MM.1S (cell line): ENCODE measurements at regions not wholly inside any gene's neighbourhood (a gene's known extent, or its start where the extent isn't known, plus 50 kb on each side); places are given as distances from the start of the nearest gene placed in this dataset.

Source experiments
- DNase-seq: peaks from one replicate; pipeline ENCODE4 v3.0.0-alpha.2; 2015
- H2AFZ ChIP-seq: fragments of 300-600 bp; sonication (generic); 2 replicates; pipeline ENCODE4 v1.6.0; 2016; ENCODE audit warnings: antibody characterized with exemption, low read length
- H3F3A ChIP-seq: fragments of 300-600 bp; sonication (generic); 2 replicates; pipeline ENCODE4 v1.6.1; 2016; ENCODE audit warnings: mild to moderate bottlenecking, antibody characterized with exemption, low read length, moderate library complexity, mixed read lengths; ENCODE audit not compliant: insufficient read depth
- H3K27ac ChIP-seq: fragments of 300-600 bp; sonication (generic); 2 replicates; pipeline ENCODE4 v1.5.1; 2016; ENCODE audit warnings: mild to moderate bottlenecking, low read length
- H3K27me3 ChIP-seq: fragments of 300-600 bp; sonication (generic); replicated peaks from 2 replicates; pipeline ENCODE4 v1.6.0; 2016; ENCODE audit warnings: low read length; ENCODE audit not compliant: insufficient read depth
- H3K36me3 ChIP-seq: fragments of 300-600 bp; sonication (generic); replicated peaks from 2 replicates; pipeline ENCODE4 v1.6.1; 2016; ENCODE audit warnings: mild to moderate bottlenecking, low read length, mixed read lengths; ENCODE audit not compliant: insufficient read depth
- H3K4me1 ChIP-seq: fragments of 300-600 bp; sonication (generic); 2 replicates; pipeline ENCODE4 v1.6.1; 2016; ENCODE audit warnings: low read length, mixed read lengths
- H3K4me2 ChIP-seq: fragments of 300-600 bp; sonication (generic); 2 replicates; pipeline ENCODE4 v1.6.0; 2016; ENCODE audit warnings: low read depth, low read length
- H3K4me3 ChIP-seq: fragments of 300-600 bp; sonication (generic); 2 replicates; pipeline ENCODE4 v1.5.1; 2016; ENCODE audit warnings: low read length, mixed read lengths
- H3K79me2 ChIP-seq: fragments of 300-600 bp; sonication (generic); 2 replicates; pipeline ENCODE4 v1.6.1; 2016; ENCODE audit warnings: mixed run types, low read length, mixed read lengths
- H3K9ac ChIP-seq: fragments of 300-600 bp; sonication (generic); 2 replicates; pipeline ENCODE4 v1.6.1; 2016; ENCODE audit warnings: low read length, mixed read lengths
- H3K9me2 ChIP-seq: fragments of 300-600 bp; sonication (generic); replicated peaks from 2 replicates; pipeline ENCODE4 v1.6.1; 2016; ENCODE audit warnings: mild to moderate bottlenecking, low read length, mixed read lengths; ENCODE audit not compliant: insufficient read depth
- H3K9me3 ChIP-seq: fragments of 300-600 bp; sonication (generic); replicated peaks from 2 replicates; pipeline ENCODE4 v1.6.1; 2016; ENCODE audit warnings: mild to moderate bottlenecking, low read length, mixed read lengths; ENCODE audit not compliant: insufficient read depth
- H4K20me1 ChIP-seq: fragments of 300-600 bp; sonication (generic); 2 replicates; pipeline ENCODE4 v1.6.1; 2016; ENCODE audit warnings: mild to moderate bottlenecking, low read length, moderate library complexity, mixed read lengths; ENCODE audit not compliant: insufficient read depth
- CTCF ChIP-seq: fragments of 300-600 bp; sonication (generic); IDR thresholded peaks from 2 replicates; pipeline ENCODE4 v1.5.1; 2016; ENCODE audit warnings: antibody characterized with exemption, low read length, mixed read lengths
- EZH2 ChIP-seq: fragments of 300-600 bp; sonication (generic); optimal IDR thresholded peaks from 2 replicates; pipeline ENCODE3; 2017; ENCODE audit warnings: low read depth, mild to moderate bottlenecking, antibody characterized with exemption, low read length, mixed read lengths
- EZH2phosphoT487 ChIP-seq: fragments of 300-600 bp; sonication (generic); IDR thresholded peaks from 2 replicates; pipeline ENCODE4 v1.6.1; 2018; ENCODE audit warnings: antibody characterized with exemption, low read length

GRCh38 chrX:138872537-138872936 lies 161.0 kb upstream of the FGF13 start:
- H3K9me2 ChIP-seq = no peaks in the 10 kb centered on the region
- no peaks in the 10 kb centered on the region for H4K20me1 ChIP-seq
- no peaks in the 10 kb centered on the region for H3K79me2 ChIP-seq
- no peaks in the 10 kb centered on the region for H3K27me3 ChIP-seq
- no peak overlapping the region for H3K9ac ChIP-seq
- no peak for TF ChIP-seq CTCF
- no peak for TF ChIP-seq EZH2phosphoT487
- no peak for TF ChIP-seq EZH2
- no peaks in the 10 kb centered on the region for H3K36me3 ChIP-seq
- H3K4me2 ChIP-seq = no peak overlapping the region
- H3K4me1 ChIP-seq = no peaks in the 10 kb centered on the region
- H2AFZ ChIP-seq = no peak overlapping the region
- no peaks in the 10 kb centered on the region for H3K9me3 ChIP-seq
- DNase-seq = no peak
- H3K4me3 ChIP-seq = no peak overlapping the region
- H3F3A ChIP-seq = no peaks in the 10 kb centered on the region
- no peak overlapping the region for H3K27ac ChIP-seq

- no peak overlapping the region for H3K9ac ChIP-seq
- H3K4me1 ChIP-seq = no peaks in the 10 kb centered on the region
- no peak for TF ChIP-seq EZH2phosphoT487
- no peak for TF ChIP-seq EZH2
- TF ChIP-seq CTCF = no peak
- DNase-seq = no peak
- no peak overlapping the region for H3K4me3 ChIP-seq
- H3K9me3 ChIP-seq = no peaks in the 10 kb centered on the region
- no peaks in the 10 kb centered on the region for H3F3A ChIP-seq
- H3K79me2 ChIP-seq = no peaks in the 10 kb centered on the region
- no peaks in the 10 kb centered on the region for H3K36me3 ChIP-seq
- no peak overlapping the region for H3K4me2 ChIP-seq
- no peak overlapping the region for H2AFZ ChIP-seq
- H4K20me1 ChIP-seq = no peaks in the 10 kb centered on the region
- H3K27me3 ChIP-seq = no peaks in the 10 kb centered on the region
- no peaks in the 10 kb centered on the region for H3K9me2 ChIP-seq
- H3K27ac ChIP-seq = no peak overlapping the region
Measured at GRCh38 chrX:138871739-138872138, 160.2 kb upstream of the FGF13 start.

GRCh38 chrX:138866643-138867042 lies 155.1 kb upstream of the FGF13 start:
- H3K27ac ChIP-seq = no peak overlapping the region
- H3K36me3 ChIP-seq = no peaks in the 10 kb centered on the region
- H3K27me3 ChIP-seq = no peaks in the 10 kb centered on the region
- no peak overlapping the region for H3K4me2 ChIP-seq
- no peak overlapping the region for H2AFZ ChIP-seq
- no peaks in the 10 kb centered on the region for H3K9me2 ChIP-seq
- no peak for TF ChIP-seq EZH2
- no peak for TF ChIP-seq CTCF
- no peak for TF ChIP-seq EZH2phosphoT487
- DNase-seq = no peak
- H3K9ac ChIP-seq = no peak overlapping the region
- no peaks in the 10 kb centered on the region for H3K4me1 ChIP-seq
- no peaks in the 10 kb centered on the region for H3K79me2 ChIP-seq
- no peaks in the 10 kb centered on the region for H3F3A ChIP-seq
- H3K4me3 ChIP-seq = no peak overlapping the region
- no peaks in the 10 kb centered on the region for H4K20me1 ChIP-seq
- no peaks in the 10 kb centered on the region for H3K9me3 ChIP-seq
